ENCODE measurements at regions not wholly inside any gene's neighbourhood (a gene's known extent, or its start where the extent isn't known, plus 50 kb on each side); places are given as distances from the start of the nearest gene placed in this dataset.

GRCh38 chr18:77821892-77822291 is 572.2 kb downstream of the GALR1 start:
- no peak overlapping the region for H2AK5ac ChIP-seq (ENCODE audit: low read length, severe bottlenecking)
- no peak overlapping the region for H4K8ac ChIP-seq (ENCODE audit: low read length)
- no peak overlapping the region for H3K4me2 ChIP-seq (ENCODE audit: low read length, poor library complexity, severe bottlenecking)
- no peak for DNase-seq
- no peak overlapping the region for H3K14ac ChIP-seq (ENCODE audit: low read length in 2 of 2)
- no peaks in the 10 kb centered on the region for H3K36me3 ChIP-seq (ENCODE audit: control insufficient read depth in 1 of 2, insufficient read depth in 2 of 2, low read depth in 1 of 2, low read length in 2 of 2)
- H2BK5ac ChIP-seq (ENCODE audit: low read depth, low read length, poor library complexity, severe bottlenecking): no peak overlapping the region
- H3K23ac ChIP-seq (ENCODE audit: low read length in 2 of 2): no peak overlapping the region
- no peak overlapping the region for H2BK120ac ChIP-seq (ENCODE audit: low read depth, low read length)
- peaks cover 23% of the 10 kb centered on the region for H3K9me3 ChIP-seq (ENCODE audit: control insufficient read depth, low read length)
- H2BK12ac ChIP-seq (ENCODE audit: low read length in 2 of 2): no peak overlapping the region
- no peak overlapping the region for H3K18ac ChIP-seq (ENCODE audit: low read depth in 1 of 2, low read length in 2 of 2)
- 80% methylated on average over 5 of the region's 7 CpGs for WGBS
- H3K9ac ChIP-seq (ENCODE audit: low read length): no peak overlapping the region
- no peaks in the 10 kb centered on the region for H3K27me3 ChIP-seq (ENCODE audit: control insufficient read depth in 1 of 2, insufficient read depth in 1 of 2, low read length in 2 of 2)
- H3K27ac ChIP-seq (ENCODE audit: low read length, poor library complexity, severe bottlenecking): no peak overlapping the region
- H3K4ac ChIP-seq (ENCODE audit: low read depth in 1 of 2, low read length in 2 of 2): no peak overlapping the region
- no peak overlapping the region for H4K91ac ChIP-seq (ENCODE audit: low read length)
- H3K79me1 ChIP-seq (replicated peaks; ENCODE audit: low read length, poor library complexity, severe bottlenecking): no peaks in the 10 kb centered on the region
- H3K4me1 ChIP-seq (ENCODE audit: control insufficient read depth, insufficient read depth, low read depth, low read length): no peaks in the 10 kb centered on the region
- H2AFZ ChIP-seq (ENCODE audit: low read depth, low read length): no peak overlapping the region
- no peak overlapping the region for H2BK15ac ChIP-seq (ENCODE audit: low read depth, poor library complexity, severe bottlenecking)
- no peak overlapping the region for H3K4me3 ChIP-seq (ENCODE audit: insufficient read depth in 1 of 2, low read depth in 1 of 2, low read length in 2 of 2)

- Histone ChIP-seq H4K8ac (ENCODE audit: low read length) (no peak overlapping the region), H3K4me3 (ENCODE audit: insufficient read depth in 1 of 2, low read depth in 1 of 2, low read length in 2 of 2) (no peak overlapping the region), H3K18ac (ENCODE audit: low read depth in 1 of 2, low read length in 2 of 2) (no peak overlapping the region), H4K91ac (ENCODE audit: low read length) (no peak overlapping the region), H2BK15ac (ENCODE audit: low read depth, poor library complexity, severe bottlenecking) (no peak overlapping the region), H2AK5ac (ENCODE audit: low read length, severe bottlenecking) (no peak overlapping the region), H3K9ac (ENCODE audit: low read length) (no peak overlapping the region), H3K4me2 (ENCODE audit: low read length, poor library complexity, severe bottlenecking) (no peak overlapping the region), H3K14ac (ENCODE audit: low read length in 2 of 2) (no peak overlapping the region), H3K27me3 (ENCODE audit: control insufficient read depth in 1 of 2, insufficient read depth in 1 of 2, low read length in 2 of 2) (no peaks in the 10 kb centered on the region), H3K4ac (ENCODE audit: low read depth in 1 of 2, low read length in 2 of 2) (no peak overlapping the region), H3K27ac (ENCODE audit: low read length, poor library complexity, severe bottlenecking) (no peak overlapping the region), H2BK5ac (ENCODE audit: low read depth, low read length, poor library complexity, severe bottlenecking) (no peak overlapping the region), H3K36me3 (ENCODE audit: control insufficient read depth in 1 of 2, insufficient read depth in 2 of 2, low read depth in 1 of 2, low read length in 2 of 2) (no peaks in the 10 kb centered on the region), H3K4me1 (ENCODE audit: control insufficient read depth, insufficient read depth, low read depth, low read length) (no peaks in the 10 kb centered on the region), H3K79me1 (replicated peaks; ENCODE audit: low read length, poor library complexity, severe bottlenecking) (no peaks in the 10 kb centered on the region), H2AFZ (ENCODE audit: low read depth, low read length) (no peak overlapping the region), H3K23ac (ENCODE audit: low read length in 2 of 2) (no peak overlapping the region), H2BK12ac (ENCODE audit: low read length in 2 of 2) (no peak overlapping the region), H3K9me3 (ENCODE audit: control insufficient read depth, low read length) (peaks cover 20% of the 10 kb centered on the region), H2BK120ac (ENCODE audit: low read depth, low read length) (no peak overlapping the region)
- DNase-seq: no peak
- 71% methylated on average over 12 of the region's 12 CpGs for WGBS
These were observed 573.0 kb downstream of the GALR1 start for GRCh38 chr18:77822632-77823031.

- Histone ChIP-seq H3K27me3 (ENCODE audit: control insufficient read depth in 1 of 2, insufficient read depth in 1 of 2, low read length in 2 of 2) (no peaks in the 10 kb centered on the region), H3K4me3 (ENCODE audit: insufficient read depth in 1 of 2, low read depth in 1 of 2, low read length in 2 of 2) (no peak overlapping the region), H2AK5ac (ENCODE audit: low read length, severe bottlenecking) (no peak overlapping the region), H4K91ac (ENCODE audit: low read length) (no peak overlapping the region), H3K27ac (ENCODE audit: low read length, poor library complexity, severe bottlenecking) (no peak overlapping the region), H2BK5ac (ENCODE audit: low read depth, low read length, poor library complexity, severe bottlenecking) (no peak overlapping the region), H4K8ac (ENCODE audit: low read length) (no peak overlapping the region), H3K36me3 (ENCODE audit: control insufficient read depth in 1 of 2, insufficient read depth in 2 of 2, low read depth in 1 of 2, low read length in 2 of 2) (no peaks in the 10 kb centered on the region), H2BK120ac (ENCODE audit: low read depth, low read length) (no peak overlapping the region), H3K4me1 (ENCODE audit: control insufficient read depth, insufficient read depth, low read depth, low read length) (no peaks in the 10 kb centered on the region), H3K9me3 (ENCODE audit: control insufficient read depth, low read length) (no peaks in the 10 kb centered on the region), H3K4ac (ENCODE audit: low read depth in 1 of 2, low read length in 2 of 2) (no peak overlapping the region), H3K4me2 (ENCODE audit: low read length, poor library complexity, severe bottlenecking) (no peak overlapping the region), H3K79me1 (replicated peaks; ENCODE audit: low read length, poor library complexity, severe bottlenecking) (no peaks in the 10 kb centered on the region), H3K14ac (ENCODE audit: low read length in 2 of 2) (no peak overlapping the region), H2BK15ac (ENCODE audit: low read depth, poor library complexity, severe bottlenecking) (no peak overlapping the region), H3K9ac (ENCODE audit: low read length) (no peak overlapping the region), H2BK12ac (ENCODE audit: low read length in 2 of 2) (no peak overlapping the region), H3K18ac (ENCODE audit: low read depth in 1 of 2, low read length in 2 of 2) (no peak overlapping the region), H3K23ac (ENCODE audit: low read length in 2 of 2) (no peak overlapping the region), H2AFZ (ENCODE audit: low read depth, low read length) (no peak overlapping the region)
- no peak for DNase-seq
- WGBS: 100% methylated on average over 2 of the region's 5 CpGs
These were observed 584.2 kb downstream of the GALR1 start for GRCh38 chr18:77833807-77834206.

- DNase-seq: no peak
- H3K9ac ChIP-seq (ENCODE audit: low read length): no peak overlapping the region
These were observed 602.2 kb downstream of the GALR1 start for GRCh38 chr18:77851802-77852201.

More at GRCh38 chr18:77851802-77852201, 602.2 kb downstream of the GALR1 start:
- Histone ChIP-seq H2BK12ac (ENCODE audit: low read length in 2 of 2) (no peak overlapping the region), H3K27me3 (ENCODE audit: control insufficient read depth in 1 of 2, insufficient read depth in 1 of 2, low read length in 2 of 2) (no peaks in the 10 kb centered on the region), H2BK120ac (ENCODE audit: low read depth, low read length) (no peak overlapping the region), H3K79me1 (replicated peaks; ENCODE audit: low read length, poor library complexity, severe bottlenecking) (no peaks in the 10 kb centered on the region), H3K18ac (ENCODE audit: low read depth in 1 of 2, low read length in 2 of 2) (no peak overlapping the region), H3K14ac (ENCODE audit: low read length in 2 of 2) (no peak overlapping the region), H3K4ac (ENCODE audit: low read depth in 1 of 2, low read length in 2 of 2) (no peak overlapping the region), H4K91ac (ENCODE audit: low read length) (no peak overlapping the region), H2AFZ (ENCODE audit: low read depth, low read length) (no peak overlapping the region), H3K27ac (ENCODE audit: low read length, poor library complexity, severe bottlenecking) (no peak overlapping the region), H3K9me3 (ENCODE audit: control insufficient read depth, low read length) (no peaks in the 10 kb centered on the region), H3K4me3 (ENCODE audit: insufficient read depth in 1 of 2, low read depth in 1 of 2, low read length in 2 of 2) (no peak overlapping the region), H3K36me3 (ENCODE audit: control insufficient read depth in 1 of 2, insufficient read depth in 2 of 2, low read depth in 1 of 2, low read length in 2 of 2) (no peaks in the 10 kb centered on the region), H2BK5ac (ENCODE audit: low read depth, low read length, poor library complexity, severe bottlenecking) (no peak overlapping the region), H3K4me1 (ENCODE audit: control insufficient read depth, insufficient read depth, low read depth, low read length) (no peaks in the 10 kb centered on the region), H2BK15ac (ENCODE audit: low read depth, poor library complexity, severe bottlenecking) (no peak overlapping the region), H3K23ac (ENCODE audit: low read length in 2 of 2) (no peak overlapping the region), H2AK5ac (ENCODE audit: low read length, severe bottlenecking) (no peak overlapping the region), H3K4me2 (ENCODE audit: low read length, poor library complexity, severe bottlenecking) (no peak overlapping the region), H4K8ac (ENCODE audit: low read length) (no peak overlapping the region)
- 41% methylated on average over 8 of the region's 9 CpGs for WGBS

Measured in mesenchymal stem cell (in vitro differentiated cells and primary cell).